Ovary (tissue), 7 donors: ENCODE measurements at regions not wholly inside any gene's neighbourhood (a gene's known extent, or its start where the extent isn't known, plus 50 kb on each side); places are given as distances from the start of the nearest gene placed in this dataset.

Source experiments
- DNase-seq, 5 donors: peaks; one replicate each; pipeline ENCODE4 v3.0.0-alpha.2; 2019 to 2020
- H3K27ac ChIP-seq, 2 donors: fragments of 200-600 bp; one replicate each; pipeline versions ENCODE4 v1.5.1 to v1.8.0; 2019 to 2022
- H3K27me3 ChIP-seq: fragments of 200-600 bp; one replicate; pipeline ENCODE4 v1.8.0; 2022
- H3K36me3 ChIP-seq: fragments of 200-600 bp; sonication (generic); one replicate; pipeline ENCODE4 v1.5.1; 2019
- H3K4me1 ChIP-seq: one replicate; pipeline ENCODE4 v1.8.1; 2013; ENCODE audit warnings: mild to moderate bottlenecking, moderate library complexity; ENCODE audit not compliant: insufficient read depth
- H3K4me3 ChIP-seq: fragments of 200-600 bp; sonication (generic); one replicate; pipeline ENCODE4 v1.5.1; 2017
- H3K9me3 ChIP-seq, 2 donors: fragments of 200-600 bp in 1 of 2; sonication (generic) in 1 of 2; one replicate each; pipeline versions ENCODE4 v1.5.1 to v1.8.1; 2013 to 2019; ENCODE audit warnings: mild to moderate bottlenecking in 1 of 2, moderate library complexity in 1 of 2
- CTCF ChIP-seq, 3 donors: fragments of 450-650 bp in 2 of 3; fragments of 200-600 bp in 1 of 3; IDR thresholded peaks; one replicate each; pipeline versions ENCODE4 v1.5.1 to v1.8.0; 2016 to 2022; ENCODE audit warnings: antibody characterized with exemption in 3 of 3, mild to moderate bottlenecking in 1 of 3
- EP300 ChIP-seq: sonication (generic); formaldehyde crosslinking; IDR thresholded peaks from one replicate; pipeline ENCODE4 v1.6.1; 2017; ENCODE audit warnings: antibody characterized with exemption
- POLR2A ChIP-seq: fragments of 450-650 bp; IDR thresholded peaks from one replicate; pipeline ENCODE4 v1.6.1; 2017; ENCODE audit warnings: antibody characterized with exemption, mild to moderate bottlenecking, moderate library complexity
- WGBS, 3 donors: extraction: QIAGEN DNeasy Blood & Tissue Kit in 1 of 3; methylation state at CpG; one replicate each; pipeline versions ENCODE4 v1.1.5 to v1.1.7; 2013 to 2017; 5-methylcytosine and 5-hydroxymethylcytosine counted together
- intact Hi-C, 4 donors: fragments of 100-400 bp; cut with DNase I; formaldehyde crosslinking; loops; one replicate each; pipeline versions ENCODE4 v1.11.0 to v1.15.1; 2022 to 2023
- donor health status: DM: no; HTN: no; CAD: no; lungs with moderate emphysema.
- donor health status: DM: no; HTN: no; CAD: no.
- donor health status: Bipolar disorder and iron deficiency.
- donor health status: DM: no; HTN: no; CAD: no.
- donor health status: DM: yes; HTN: yes; CAD: no.

GRCh38 chr2:144194326-144195071, 325.4 kb downstream of the ZEB2 start:
- Histone ChIP-seq H3K27me3 (no peaks in the 10 kb centered on the region), H3K36me3 (no peaks in the 10 kb centered on the region), H3K9me3 (no peaks in the 10 kb centered on the region), H3K4me1 (peaks cover 1% of the 10 kb centered on the region), H3K4me3 (no peak overlapping the region), H3K27ac (no peak overlapping the region)
- no peak for TF ChIP-seq EP300
- no peak for TF ChIP-seq POLR2A
- TF ChIP-seq CTCF (IDR thresholded peaks at IDR 0.05) = no peak
- 86 to 95% (median 92%) methylated on average over 5 of the region's 5 CpGs for WGBS, 3 donors
- no peak for DNase-seq
- intact Hi-C loops = no loop called here

GRCh38 chr2:144190908-144191605, 328.9 kb downstream of the ZEB2 start:
- TF ChIP-seq POLR2A (no peak), CTCF (IDR thresholded peaks at IDR 0.05) (no peak), EP300 (no peak)
- no peak for DNase-seq
- H3K36me3 ChIP-seq = no peaks in the 10 kb centered on the region

GRCh38 chr2:144183727-144184126, 336.2 kb downstream of the ZEB2 start:
- H3K27me3 ChIP-seq = no peaks in the 10 kb centered on the region
- H3K27ac ChIP-seq = no peak overlapping the region
- H3K36me3 ChIP-seq = no peaks in the 10 kb centered on the region
- H3K4me1 ChIP-seq = peaks cover 1% of the 10 kb centered on the region
- no peaks in the 10 kb centered on the region for H3K9me3 ChIP-seq
- H3K4me3 ChIP-seq = no peak overlapping the region
- no peak for DNase-seq
- intact Hi-C loops = no loop called here
- 95 to 96% (median 96%) methylated on average over 9 of the region's 9 CpGs for WGBS, 3 donors
- no peak for TF ChIP-seq EP300
- TF ChIP-seq POLR2A = no peak
- no peak for TF ChIP-seq CTCF (IDR thresholded peaks at IDR 0.05)

More at GRCh38 chr2:144190908-144191605, 328.9 kb downstream of the ZEB2 start:
- Histone ChIP-seq H3K27me3 (no peaks in the 10 kb centered on the region), H3K9me3 (no peaks in the 10 kb centered on the region), H3K27ac (no peak overlapping the region), H3K4me3 (no peak overlapping the region), H3K4me1 (no peaks in the 10 kb centered on the region)
- 94 to 98% (median 94%) methylated on average over 4 of the region's 4 CpGs for WGBS, 3 donors
- intact Hi-C loops = no loop called here

- TF ChIP-seq EP300 (no peak), CTCF (IDR thresholded peaks at IDR 0.05) (no peak), POLR2A (no peak)
- no peaks in the 10 kb centered on the region for H3K9me3 ChIP-seq
- no peaks in the 10 kb centered on the region for H3K27me3 ChIP-seq
- H3K36me3 ChIP-seq = no peaks in the 10 kb centered on the region
- no peak overlapping the region for H3K4me3 ChIP-seq
- DNase-seq = no peak
- H3K4me1 ChIP-seq = peaks cover 1% of the 10 kb centered on the region
- intact Hi-C loops = no loop called here
- no peak overlapping the region for H3K27ac ChIP-seq
- WGBS, 3 donors = 49 to 55% (median 54%) methylated on average over 1 of the region's 1 CpG
Measured at GRCh38 chr2:144181001-144181400, 338.9 kb downstream of the ZEB2 start.
